HepG2 (cell line): ENCODE measurements at regions not wholly inside any gene's neighbourhood (a gene's known extent, or its start where the extent isn't known, plus 50 kb on each side); places are given as distances from the start of the nearest gene placed in this dataset.

Experiments
- ATAC-seq: fragments of 200-7000 bp; cut with Tn5 transposase; 3 replicates; pipeline ENCODE4 v1.9.1; 2020; ENCODE audit warnings: mild to moderate bottlenecking, moderate library complexity
- BruUV-seq: library from RNA; stranded (reverse); fragments of 400-500 nt; replicated peaks from 2 replicates; lab custom pipeline; 2021; lab: Mats Ljungman, UMichigan
- CTCF ChIA-PET: fragments of 300-600 bp; formaldehyde crosslinking; extraction: SDS; loops from one replicate; lab custom pipeline; 2021; ENCODE audit warnings: low total read pairs, inconsistent platforms, low intra/inter-chr PET ratio; lab: Yijun Ruan, JAX
- POLR2A ChIA-PET: fragments of 350-600 bp; sonication (Branson Sonifier 250); formaldehyde crosslinking; loops from one replicate; lab custom pipeline; 2020; ENCODE audit warnings: antibody characterized with exemption, inconsistent platforms; lab: Yijun Ruan, JAX
- DNase-seq: peaks from one replicate; pipeline ENCODE4 v3.0.0-alpha.2; 2015; ENCODE audit warnings: low spot score
- FAIRE-seq: peaks from 3 replicates; lab custom pipeline; 2011; peaks lifted over from hg19 to GRCh38; lab: Jason Lieb, UNC
- H2AFZ ChIP-seq: one replicate; pipeline ENCODE4 v1.6.1; 2011; ENCODE audit warnings: low read length, inconsistent platforms
- H3K27ac ChIP-seq: fragments of 300-600 bp; 3 replicates; pipeline ENCODE4 v1.8.0; 2011; ENCODE audit warnings: mixed run types, mild to moderate bottlenecking, mixed read lengths, low read length, inconsistent platforms; ENCODE audit not compliant: insufficient read depth; ENCODE audit errors: extremely low read length
- H3K27me3 ChIP-seq, 2 experiments: fragments of 200-600 bp in 1 of 2; 2 replicates in 1 of 2; 3 replicates in 1 of 2; pipeline versions ENCODE4 v1.6.0 to v1.8.0; 2011; ENCODE audit warnings: low read length in 2 of 2, mild to moderate bottlenecking in 2 of 2, moderate library complexity in 2 of 2, inconsistent platforms in 1 of 2; ENCODE audit not compliant: insufficient read depth in 2 of 2, control insufficient read depth in 1 of 2
- H3K36me3 ChIP-seq, 2 experiments: fragments of 200-600 bp in 1 of 2; replicated peaks in 1 of 2; 2 replicates in 1 of 2; 3 replicates in 1 of 2; pipeline versions ENCODE4 v1.5.1 to v1.8.0; 2011; ENCODE audit warnings: low read length in 2 of 2, inconsistent platforms in 1 of 2; ENCODE audit not compliant: insufficient read depth in 2 of 2, control insufficient read depth in 1 of 2
- H3K4me1 ChIP-seq: 2 replicates; pipeline ENCODE4 v1.5.1; 2012; ENCODE audit warnings: low read length, inconsistent platforms; ENCODE audit not compliant: insufficient read depth
- H3K4me2 ChIP-seq: 2 replicates; pipeline ENCODE4 v1.6.0; 2011; ENCODE audit warnings: low read depth, low read length, inconsistent platforms
- H3K4me3 ChIP-seq, 3 experiments: fragments of 200-600 bp in 1 of 3; sonication (generic), shearing (Covaris generic) in 1 of 3; replicated peaks in 1 of 3; 2 replicates each; pipeline ENCODE4 v1.5.1; 2011 to 2016; ENCODE audit warnings: low read length in 3 of 3, inconsistent platforms in 2 of 3, low read depth in 2 of 3, mild to moderate bottlenecking in 2 of 3, control low read depth in 1 of 3, mixed read lengths in 1 of 3; ENCODE audit not compliant: insufficient read depth in 1 of 3
- H3K79me2 ChIP-seq: one replicate; pipeline ENCODE4 v1.6.1; 2011; ENCODE audit warnings: low read length, inconsistent platforms; ENCODE audit not compliant: insufficient read depth
- H3K9ac ChIP-seq: 2 replicates; pipeline ENCODE4 v1.6.0; 2011; ENCODE audit warnings: mild to moderate bottlenecking, low read depth, low read length, inconsistent platforms; ENCODE audit not compliant: insufficient read depth
- H3K9me3 ChIP-seq: 2 replicates; pipeline ENCODE4 v1.5.1; 2012; ENCODE audit warnings: mild to moderate bottlenecking, low read length
- H4K20me1 ChIP-seq: 2 replicates; pipeline ENCODE4 v1.6.0; 2011; ENCODE audit warnings: inconsistent platforms, mild to moderate bottlenecking, low read length, moderate library complexity; ENCODE audit not compliant: insufficient read depth
- BHLHE40 ChIP-seq: IDR thresholded peaks from 2 replicates; pipeline ENCODE4 v1.6.1; 2011; ENCODE audit warnings: low read length, improper control_type of control experiment
- FOXO4 ChIP-seq: sonication (generic); formaldehyde crosslinking; conservative IDR thresholded peaks from 2 replicates; pipeline ENCODE4 v1.8.1; 2023; ENCODE audit warnings: missing genetic modification reagents
- WGBS: methylation state at CpG from one replicate; pipeline ENCODE4 v1.1.6; 2017; ENCODE audit warnings: low lambda C conversion rate; 5-methylcytosine and 5-hydroxymethylcytosine counted together
- in situ Hi-C: cut with HindIII; loops from 2 replicates; pipeline ENCODE4 v1.10.0; 2017; ENCODE audit warnings: low pct_unique_long_range_greater_than_20kb; ENCODE audit not compliant: extremely low pct_ligation_motif_present
- intact Hi-C: fragments of 100-400 bp; cut with micrococcal nuclease; formaldehyde crosslinking; loops from one replicate; pipeline ENCODE4 v1.10.0; 2022; ENCODE audit not compliant: unreplicated experiment
- TF ChIP-seq, protein P1 (sequence below): sonication (generic); formaldehyde crosslinking; IDR thresholded peaks from 2 replicates; pipeline ENCODE4 v1.4.0; 2020; ENCODE audit warnings: missing genetic modification reagents

DNA sequence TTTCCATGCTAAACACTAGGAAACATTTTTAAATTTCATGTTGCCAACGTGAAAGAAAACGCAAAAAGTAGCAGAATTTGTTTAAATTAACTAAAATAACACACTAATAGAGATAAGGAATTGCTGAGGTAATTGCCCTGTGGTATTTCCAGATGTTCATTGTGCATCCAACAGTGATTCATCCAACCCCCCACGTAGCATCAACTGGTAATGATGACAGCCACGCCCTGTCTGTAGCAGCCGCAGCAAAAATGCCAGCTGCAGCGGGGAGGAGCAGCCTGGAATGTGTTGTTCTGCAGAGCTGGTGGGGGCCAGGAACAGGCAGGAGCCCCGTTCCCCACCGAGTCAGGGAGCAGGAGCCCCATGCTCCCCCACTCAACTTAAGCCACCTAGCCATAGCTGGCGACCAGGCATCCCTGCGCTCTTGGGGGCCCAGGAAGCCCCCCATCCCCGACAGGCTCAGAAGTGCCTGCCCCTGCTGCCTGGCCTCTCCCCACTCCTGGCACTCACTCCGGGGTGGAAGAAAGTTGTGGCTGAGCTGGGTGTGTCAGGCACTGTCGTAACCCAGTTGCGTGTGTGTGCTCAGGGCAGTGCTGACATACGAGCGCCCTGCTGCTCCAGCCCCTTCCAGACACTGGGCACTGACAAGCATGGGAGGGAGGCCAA lies 695.1 kb upstream of the ACVR2A start:
- CTCF ChIA-PET, result no interaction called here
- H3K27ac ChIP-seq, result no peak overlapping the region
- H3K9me3 ChIP-seq, result peaks cover 13% of the 10 kb centered on the region; the same call in 1 of the 2 replicates
- H2AFZ ChIP-seq, result no peak overlapping the region
- intact Hi-C loops, result no loop called here
- H3K4me1 ChIP-seq, result no peaks in the 10 kb centered on the region
- no peak overlapping the region for H3K4me2 ChIP-seq
- in situ Hi-C loops, result no loop called here
- H4K20me1 ChIP-seq, result no peaks in the 10 kb centered on the region
- ATAC-seq (no peak), FAIRE-seq (no peak), DNase-seq (no peak)
- no TSS peak for BruUV-seq
- TF ChIP-seq, protein P1, sequence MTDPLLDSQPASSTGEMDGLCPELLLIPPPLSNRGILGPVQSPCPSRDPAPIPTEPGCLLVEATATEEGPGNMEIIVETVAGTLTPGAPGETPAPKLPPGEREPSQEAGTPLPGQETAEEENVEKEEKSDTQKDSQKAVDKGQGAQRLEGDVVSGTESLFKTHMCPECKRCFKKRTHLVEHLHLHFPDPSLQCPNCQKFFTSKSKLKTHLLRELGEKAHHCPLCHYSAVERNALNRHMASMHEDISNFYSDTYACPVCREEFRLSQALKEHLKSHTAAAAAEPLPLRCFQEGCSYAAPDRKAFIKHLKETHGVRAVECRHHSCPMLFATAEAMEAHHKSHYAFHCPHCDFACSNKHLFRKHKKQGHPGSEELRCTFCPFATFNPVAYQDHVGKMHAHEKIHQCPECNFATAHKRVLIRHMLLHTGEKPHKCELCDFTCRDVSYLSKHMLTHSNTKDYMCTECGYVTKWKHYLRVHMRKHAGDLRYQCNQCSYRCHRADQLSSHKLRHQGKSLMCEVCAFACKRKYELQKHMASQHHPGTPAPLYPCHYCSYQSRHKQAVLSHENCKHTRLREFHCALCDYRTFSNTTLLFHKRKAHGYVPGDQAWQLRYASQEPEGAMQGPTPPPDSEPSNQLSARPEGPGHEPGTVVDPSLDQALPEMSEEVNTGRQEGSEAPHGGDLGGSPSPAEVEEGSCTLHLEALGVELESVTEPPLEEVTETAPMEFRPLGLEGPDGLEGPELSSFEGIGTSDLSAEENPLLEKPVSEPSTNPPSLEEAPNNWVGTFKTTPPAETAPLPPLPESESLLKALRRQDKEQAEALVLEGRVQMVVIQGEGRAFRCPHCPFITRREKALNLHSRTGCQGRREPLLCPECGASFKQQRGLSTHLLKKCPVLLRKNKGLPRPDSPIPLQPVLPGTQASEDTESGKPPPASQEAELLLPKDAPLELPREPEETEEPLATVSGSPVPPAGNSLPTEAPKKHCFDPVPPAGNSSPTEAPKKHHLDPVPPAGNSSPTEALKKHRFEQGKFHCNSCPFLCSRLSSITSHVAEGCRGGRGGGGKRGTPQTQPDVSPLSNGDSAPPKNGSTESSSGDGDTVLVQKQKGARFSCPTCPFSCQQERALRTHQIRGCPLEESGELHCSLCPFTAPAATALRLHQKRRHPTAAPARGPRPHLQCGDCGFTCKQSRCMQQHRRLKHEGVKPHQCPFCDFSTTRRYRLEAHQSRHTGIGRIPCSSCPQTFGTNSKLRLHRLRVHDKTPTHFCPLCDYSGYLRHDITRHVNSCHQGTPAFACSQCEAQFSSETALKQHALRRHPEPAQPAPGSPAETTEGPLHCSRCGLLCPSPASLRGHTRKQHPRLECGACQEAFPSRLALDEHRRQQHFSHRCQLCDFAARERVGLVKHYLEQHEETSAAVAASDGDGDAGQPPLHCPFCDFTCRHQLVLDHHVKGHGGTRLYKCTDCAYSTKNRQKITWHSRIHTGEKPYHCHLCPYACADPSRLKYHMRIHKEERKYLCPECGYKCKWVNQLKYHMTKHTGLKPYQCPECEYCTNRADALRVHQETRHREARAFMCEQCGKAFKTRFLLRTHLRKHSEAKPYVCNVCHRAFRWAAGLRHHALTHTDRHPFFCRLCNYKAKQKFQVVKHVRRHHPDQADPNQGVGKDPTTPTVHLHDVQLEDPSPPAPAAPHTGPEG (CRISPR knock-in tag), result no peak
- no peak for TF ChIP-seq FOXO4 (CRISPR knock-in tag)
- no peak for TF ChIP-seq BHLHE40
- TF ChIP-seq, all 625 proteins: peak for 0
- Histone ChIP-seq H3K27me3 (no peaks in the 10 kb centered on the region), H3K79me2 (no peaks in the 10 kb centered on the region), H3K36me3 (no peaks in the 10 kb centered on the region), H3K9ac (no peak overlapping the region), H3K4me3 (no peak overlapping the region)
- POLR2A ChIA-PET, result no interaction called here
- WGBS, result 30% methylated on average over 14 of the region's 16 CpGs
